MM.1S (cell line): ENCODE measurements at regions not wholly inside any gene's neighbourhood (a gene's known extent, or its start where the extent isn't known, plus 50 kb on each side); places are given as distances from the start of the nearest gene placed in this dataset.

Experiments used
- DNase-seq: peaks from one replicate; pipeline ENCODE4 v3.0.0-alpha.2; 2015
- H2AFZ ChIP-seq: fragments of 300-600 bp; sonication (generic); 2 replicates; pipeline ENCODE4 v1.6.0; 2016; ENCODE audit warnings: antibody characterized with exemption, low read length
- H3F3A ChIP-seq: fragments of 300-600 bp; sonication (generic); 2 replicates; pipeline ENCODE4 v1.6.1; 2016; ENCODE audit warnings: mild to moderate bottlenecking, antibody characterized with exemption, low read length, moderate library complexity, mixed read lengths; ENCODE audit not compliant: insufficient read depth
- H3K27ac ChIP-seq: fragments of 300-600 bp; sonication (generic); 2 replicates; pipeline ENCODE4 v1.5.1; 2016; ENCODE audit warnings: mild to moderate bottlenecking, low read length
- H3K27me3 ChIP-seq: fragments of 300-600 bp; sonication (generic); replicated peaks from 2 replicates; pipeline ENCODE4 v1.6.0; 2016; ENCODE audit warnings: low read length; ENCODE audit not compliant: insufficient read depth
- H3K36me3 ChIP-seq: fragments of 300-600 bp; sonication (generic); replicated peaks from 2 replicates; pipeline ENCODE4 v1.6.1; 2016; ENCODE audit warnings: mild to moderate bottlenecking, low read length, mixed read lengths; ENCODE audit not compliant: insufficient read depth
- H3K4me1 ChIP-seq: fragments of 300-600 bp; sonication (generic); 2 replicates; pipeline ENCODE4 v1.6.1; 2016; ENCODE audit warnings: low read length, mixed read lengths
- H3K4me2 ChIP-seq: fragments of 300-600 bp; sonication (generic); 2 replicates; pipeline ENCODE4 v1.6.0; 2016; ENCODE audit warnings: low read depth, low read length
- H3K4me3 ChIP-seq: fragments of 300-600 bp; sonication (generic); 2 replicates; pipeline ENCODE4 v1.5.1; 2016; ENCODE audit warnings: low read length, mixed read lengths
- H3K79me2 ChIP-seq: fragments of 300-600 bp; sonication (generic); 2 replicates; pipeline ENCODE4 v1.6.1; 2016; ENCODE audit warnings: mixed run types, low read length, mixed read lengths
- H3K9ac ChIP-seq: fragments of 300-600 bp; sonication (generic); 2 replicates; pipeline ENCODE4 v1.6.1; 2016; ENCODE audit warnings: low read length, mixed read lengths
- H3K9me2 ChIP-seq: fragments of 300-600 bp; sonication (generic); replicated peaks from 2 replicates; pipeline ENCODE4 v1.6.1; 2016; ENCODE audit warnings: mild to moderate bottlenecking, low read length, mixed read lengths; ENCODE audit not compliant: insufficient read depth
- H3K9me3 ChIP-seq: fragments of 300-600 bp; sonication (generic); replicated peaks from 2 replicates; pipeline ENCODE4 v1.6.1; 2016; ENCODE audit warnings: mild to moderate bottlenecking, low read length, mixed read lengths; ENCODE audit not compliant: insufficient read depth
- H4K20me1 ChIP-seq: fragments of 300-600 bp; sonication (generic); 2 replicates; pipeline ENCODE4 v1.6.1; 2016; ENCODE audit warnings: mild to moderate bottlenecking, low read length, moderate library complexity, mixed read lengths; ENCODE audit not compliant: insufficient read depth
- EZH2 ChIP-seq: fragments of 300-600 bp; sonication (generic); optimal IDR thresholded peaks from 2 replicates; pipeline ENCODE3; 2017; ENCODE audit warnings: low read depth, mild to moderate bottlenecking, antibody characterized with exemption, low read length, mixed read lengths
- EZH2phosphoT487 ChIP-seq: fragments of 300-600 bp; sonication (generic); IDR thresholded peaks from 2 replicates; pipeline ENCODE4 v1.6.1; 2018; ENCODE audit warnings: antibody characterized with exemption, low read length
- TF ChIP-seq, protein P1 (sequence below): fragments of 300-600 bp; sonication (generic); IDR thresholded peaks from 2 replicates; pipeline ENCODE4 v1.5.1; 2016; ENCODE audit warnings: antibody characterized with exemption, low read length, mixed read lengths

DNA sequence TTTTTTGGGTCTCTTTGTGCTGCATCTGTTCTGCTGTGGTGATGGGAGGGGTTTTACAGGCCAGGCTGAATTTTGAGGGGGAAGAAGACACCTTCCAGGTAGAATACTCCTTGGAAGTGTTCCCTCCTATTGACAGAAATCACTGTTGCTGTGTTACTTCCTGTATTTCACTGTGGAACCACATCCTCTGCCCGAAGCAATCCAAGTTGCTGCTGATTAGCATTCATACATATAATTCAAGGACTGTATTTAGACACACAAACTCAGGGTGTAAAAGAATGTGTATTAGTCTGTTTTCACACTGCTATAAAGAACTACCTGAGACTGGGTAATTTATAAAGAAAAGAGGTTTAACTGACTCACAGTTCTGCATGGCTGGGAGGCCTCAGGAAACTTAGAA is 50.6 kb upstream of the TMEM244 start:
- no peak for DNase-seq
- H3F3A ChIP-seq: no peaks in the 10 kb centered on the region
- H3K79me2 ChIP-seq: no peaks in the 10 kb centered on the region
- H4K20me1 ChIP-seq: no peaks in the 10 kb centered on the region
- no peaks in the 10 kb centered on the region for H3K9me2 ChIP-seq
- H3K4me2 ChIP-seq: no peak overlapping the region
- H3K27ac ChIP-seq: no peak overlapping the region
- no peak overlapping the region for H3K4me3 ChIP-seq
- no peaks in the 10 kb centered on the region for H3K4me1 ChIP-seq
- no peak overlapping the region for H3K9ac ChIP-seq
- H3K36me3 ChIP-seq: no peaks in the 10 kb centered on the region
- TF ChIP-seq EZH2 (no peak), EZH2phosphoT487 (no peak)
- TF ChIP-seq, protein P1, sequence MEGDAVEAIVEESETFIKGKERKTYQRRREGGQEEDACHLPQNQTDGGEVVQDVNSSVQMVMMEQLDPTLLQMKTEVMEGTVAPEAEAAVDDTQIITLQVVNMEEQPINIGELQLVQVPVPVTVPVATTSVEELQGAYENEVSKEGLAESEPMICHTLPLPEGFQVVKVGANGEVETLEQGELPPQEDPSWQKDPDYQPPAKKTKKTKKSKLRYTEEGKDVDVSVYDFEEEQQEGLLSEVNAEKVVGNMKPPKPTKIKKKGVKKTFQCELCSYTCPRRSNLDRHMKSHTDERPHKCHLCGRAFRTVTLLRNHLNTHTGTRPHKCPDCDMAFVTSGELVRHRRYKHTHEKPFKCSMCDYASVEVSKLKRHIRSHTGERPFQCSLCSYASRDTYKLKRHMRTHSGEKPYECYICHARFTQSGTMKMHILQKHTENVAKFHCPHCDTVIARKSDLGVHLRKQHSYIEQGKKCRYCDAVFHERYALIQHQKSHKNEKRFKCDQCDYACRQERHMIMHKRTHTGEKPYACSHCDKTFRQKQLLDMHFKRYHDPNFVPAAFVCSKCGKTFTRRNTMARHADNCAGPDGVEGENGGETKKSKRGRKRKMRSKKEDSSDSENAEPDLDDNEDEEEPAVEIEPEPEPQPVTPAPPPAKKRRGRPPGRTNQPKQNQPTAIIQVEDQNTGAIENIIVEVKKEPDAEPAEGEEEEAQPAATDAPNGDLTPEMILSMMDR: no peak
- H3K27me3 ChIP-seq: no peaks in the 10 kb centered on the region
- H3K9me3 ChIP-seq: no peaks in the 10 kb centered on the region
- no peak overlapping the region for H2AFZ ChIP-seq
